GM12891 (cell line): ENCODE measurements at regions not wholly inside any gene's neighbourhood (a gene's known extent, or its start where the extent isn't known, plus 50 kb on each side); places are given as distances from the start of the nearest gene placed in this dataset.
"Not testable (repeated sequence)": the region's sequence is repeated elsewhere in the genome, so short reads cannot be mapped to it uniquely, and the experiment has no call there.

Experiments used
- PAX5 ChIP-seq: IDR thresholded peaks from 2 replicates; pipeline ENCODE4 v1.6.1; 2011; ENCODE audit warnings: low read length, moderate library complexity, mild to moderate bottlenecking; ENCODE audit not compliant: insufficient read depth, severe bottlenecking
- POLR2A ChIP-seq: IDR thresholded peaks from 2 replicates; pipeline ENCODE4 v1.6.1; 2011; ENCODE audit warnings: low read depth, low read length, control low read depth
- POLR2AphosphoS5 ChIP-seq: IDR thresholded peaks from 2 replicates; pipeline ENCODE4 v1.6.1; 2011; ENCODE audit warnings: low read depth, low read length, control low read depth
- POU2F2 ChIP-seq: IDR thresholded peaks from 2 replicates; pipeline ENCODE4 v1.6.1; 2011; ENCODE audit warnings: low read depth, mild to moderate bottlenecking, control low read depth, low read length, moderate library complexity
- SPI1 ChIP-seq: IDR thresholded peaks from 2 replicates; pipeline ENCODE4 v1.6.1; 2011; ENCODE audit warnings: low read depth, low read length, control low read depth
- TAF1 ChIP-seq: IDR thresholded peaks from 2 replicates; pipeline ENCODE4 v1.6.1; 2011; ENCODE audit warnings: low read depth, low read length, control low read depth

GRCh38 chr22:46034480-46034879 is 57.5 kb upstream of the WNT7B start:
- TF ChIP-seq POLR2AphosphoS5, TAF1, POLR2A, SPI1, POU2F2, PAX5: not testable (repeated sequence)
